ENCODE measurements at regions not wholly inside any gene's neighbourhood (a gene's known extent, or its start where the extent isn't known, plus 50 kb on each side); places are given as distances from the start of the nearest gene placed in this dataset.

GRCh38 chr13:85557691-85558467 is 241.3 kb downstream of the SLITRK6 start:
- TF ChIP-seq POLR2AphosphoS5 (IDR thresholded peaks at IDR 0.05) (no peak), CTCF (IDR thresholded peaks at IDR 0.05) (no peak), POLR2A (IDR thresholded peaks at IDR 0.05) (no peak), EP300 (IDR thresholded peaks at IDR 0.05) (no peak)
